ENCODE measurements at regions not wholly inside any gene's neighbourhood (a gene's known extent, or its start where the extent isn't known, plus 50 kb on each side); places are given as distances from the start of the nearest gene placed in this dataset.

GRCh38 chr17:51391982-51392654, 131.8 kb downstream of the UTP18 start:
- Histone ChIP-seq H3K27me3 (ENCODE audit: insufficient read depth) (no peaks in the 10 kb centered on the region), H3K9me2 (ENCODE audit: insufficient read depth) (no peaks in the 10 kb centered on the region; the same call in 1 of the 2 replicates), H3K4me3 (no peak overlapping the region), H3K27ac (ENCODE audit: low read depth) (no peak overlapping the region), H2AFZ (no peak overlapping the region), H3F3A (replicated peaks; ENCODE audit: low read depth) (no peaks in the 10 kb centered on the region), H3K4me2 (no peak overlapping the region), H3K79me2 (replicated peaks; ENCODE audit: insufficient read depth) (no peaks in the 10 kb centered on the region), H4K20me1 (replicated peaks; ENCODE audit: insufficient read depth) (no peaks in the 10 kb centered on the region), H3K36me3 (ENCODE audit: insufficient read depth) (no peaks in the 10 kb centered on the region), H3K4me1 (ENCODE audit: insufficient read depth) (no peaks in the 10 kb centered on the region)
- DNase-seq (ENCODE audit: low spot score) (no peak), ATAC-seq (no peak)
- no peak overlapping the region for H3K27ac Mint-ChIP-seq
- no peak for TF ChIP-seq CTCF (conservative IDR thresholded peaks at IDR 0.05; ENCODE audit: low read depth in 2 of 2)
- no peak for TF ChIP-seq ZNF114 (CRISPR knock-in tag; IDR thresholded peaks at IDR 0.05)
- no peak for TF ChIP-seq EZH2phosphoT487 (IDR thresholded peaks at IDR 0.05; ENCODE audit: unreplicated experiment)
- no peak for TF ChIP-seq ETS1 (IDR thresholded peaks at IDR 0.05)
- no peak for TF ChIP-seq NANOG (IDR thresholded peaks at IDR 0.05; ENCODE audit: borderline replicate concordance)
- TF ChIP-seq ZNF331 (CRISPR knock-in tag; IDR thresholded peaks at IDR 0.05; ENCODE audit: low read depth): no peak
- TF ChIP-seq CREB1 (CRISPR knock-in tag; IDR thresholded peaks at IDR 0.05; ENCODE audit: low read depth): no peak
- no peak for TF ChIP-seq ZNF462 (CRISPR knock-in tag; IDR thresholded peaks at IDR 0.05)
- TF ChIP-seq STAT1 (IDR thresholded peaks at IDR 0.05; ENCODE audit: unreplicated experiment): no peak
- no peak overlapping the region for H3K4me3 Mint-ChIP-seq
- peaks cover 3% of the 10 kb centered on the region for H3K27me3 Mint-ChIP-seq (ENCODE audit: insufficient read depth, low read depth, poor library complexity)
- H3K9me3 Mint-ChIP-seq: no peaks in the 10 kb centered on the region
- H3K4me1 Mint-ChIP-seq: no peaks in the 10 kb centered on the region
- H3K36me3 Mint-ChIP-seq (ENCODE audit: low read depth): no peaks in the 10 kb centered on the region
